HG03095 (cell line): ENCODE measurements at regions not wholly inside any gene's neighbourhood (a gene's known extent, or its start where the extent isn't known, plus 50 kb on each side); places are given as distances from the start of the nearest gene placed in this dataset.

Source experiments
- ATAC-seq: cut with Tn5 transposase; IDR thresholded peaks from one replicate; pipeline ENCODE4 v1.9.1; 2021; ENCODE audit warnings: moderate library complexity; ENCODE audit not compliant: unreplicated experiment

GRCh38 chr2:37780387-37780676 lies 108.9 kb upstream of the CDC42EP3 start:
- ATAC-seq: no peak

GRCh38 chr2:37781028-37781427 lies 109.6 kb upstream of the CDC42EP3 start:
- no peak for ATAC-seq

- ATAC-seq: no peak
Measured at GRCh38 chr2:37782155-37782673, 110.8 kb upstream of the CDC42EP3 start.

- no peak for ATAC-seq
Measured at GRCh38 chr2:37782721-37783371, 111.4 kb upstream of the CDC42EP3 start.

GRCh38 chr2:37783545-37783944 lies 112.1 kb upstream of the CDC42EP3 start:
- ATAC-seq: no peak

- ATAC-seq: no peak
Measured at GRCh38 chr2:37784071-37784758, 112.8 kb upstream of the CDC42EP3 start.

- no peak for ATAC-seq
Measured at GRCh38 chr2:37784759-37785149, 113.3 kb upstream of the CDC42EP3 start.

- no peak for ATAC-seq
Measured at GRCh38 chr2:37786191-37786698, 114.8 kb upstream of the CDC42EP3 start.

GRCh38 chr2:37786854-37787253 lies 115.4 kb upstream of the CDC42EP3 start:
- no peak for ATAC-seq

- no peak for ATAC-seq
Measured at GRCh38 chr2:37788602-37789209, 117.3 kb upstream of the CDC42EP3 start.

GRCh38 chr2:37790019-37790418 lies 118.6 kb upstream of the CDC42EP3 start:
- ATAC-seq: no peak

GRCh38 chr2:37790462-37790861 lies 119.0 kb upstream of the CDC42EP3 start:
- ATAC-seq: no peak

GRCh38 chr2:37792366-37792765 lies 120.9 kb upstream of the CDC42EP3 start:
- no peak for ATAC-seq

- no peak for ATAC-seq
Measured at GRCh38 chr2:37793004-37793403, 121.6 kb upstream of the CDC42EP3 start.

- no peak for ATAC-seq
Measured at GRCh38 chr2:37794717-37795116, 123.3 kb upstream of the CDC42EP3 start.

GRCh38 chr2:37795456-37795855 lies 124.0 kb upstream of the CDC42EP3 start:
- no peak for ATAC-seq

- no peak for ATAC-seq
Measured at GRCh38 chr2:37795938-37796337, 124.5 kb upstream of the CDC42EP3 start.

GRCh38 chr2:37796481-37796880 lies 125.0 kb upstream of the CDC42EP3 start:
- no peak for ATAC-seq

GRCh38 chr2:37797081-37797480 lies 125.6 kb upstream of the CDC42EP3 start:
- no peak for ATAC-seq

GRCh38 chr2:37798315-37799005 lies 126.6 kb upstream of the RMDN2 start:
- ATAC-seq: no peak

- no peak for ATAC-seq
Measured at GRCh38 chr2:37800176-37800858, 124.8 kb upstream of the RMDN2 start.
